ENCODE measurements at regions not wholly inside any gene's neighbourhood (a gene's known extent, or its start where the extent isn't known, plus 50 kb on each side); places are given as distances from the start of the nearest gene placed in this dataset.

GRCh38 chr12:83225806-83226205 is 539.1 kb downstream of the TMTC2 start:
- WGBS, result 94% methylated on average over 3 of the region's 3 CpGs

GRCh38 chr12:83224012-83224411 is 537.3 kb downstream of the TMTC2 start:
- Histone ChIP-seq H3K4me1 (no peaks in the 10 kb centered on the region), H3K9me3 (no peaks in the 10 kb centered on the region), H3K4me3 (no peak overlapping the region), H3K27ac (no peak overlapping the region), H3K36me3 (no peaks in the 10 kb centered on the region), H3K27me3 (no peaks in the 10 kb centered on the region)
- WGBS, result 53% methylated on average over 5 of the region's 5 CpGs
- DNase-seq (ENCODE audit: low spot score in 2 of 2), result no peak
- no peak for TF ChIP-seq POLR2AphosphoS5 (IDR thresholded peaks at IDR 0.05)
- TF ChIP-seq EP300 (IDR thresholded peaks at IDR 0.05), result no peak
- TF ChIP-seq POLR2A (IDR thresholded peaks at IDR 0.05), result no peak
- TF ChIP-seq CTCF (IDR thresholded peaks at IDR 0.05), result no peak

More at GRCh38 chr12:83225806-83226205, 539.1 kb downstream of the TMTC2 start:
- DNase-seq (ENCODE audit: low spot score in 2 of 2), result no peak
- TF ChIP-seq EP300 (IDR thresholded peaks at IDR 0.05) (no peak), CTCF (IDR thresholded peaks at IDR 0.05) (no peak), POLR2A (IDR thresholded peaks at IDR 0.05) (no peak), POLR2AphosphoS5 (IDR thresholded peaks at IDR 0.05) (no peak)
- no peaks in the 10 kb centered on the region for H3K27me3 ChIP-seq
- no peak overlapping the region for H3K27ac ChIP-seq
- no peaks in the 10 kb centered on the region for H3K36me3 ChIP-seq
- no peaks in the 10 kb centered on the region for H3K4me1 ChIP-seq
- H3K9me3 ChIP-seq, result no peaks in the 10 kb centered on the region
- no peak overlapping the region for H3K4me3 ChIP-seq

GRCh38 chr12:83220774-83221173 is 534.1 kb downstream of the TMTC2 start:
- Histone ChIP-seq H3K9me3 (no peaks in the 10 kb centered on the region), H3K27ac (no peak overlapping the region), H3K4me1 (no peaks in the 10 kb centered on the region), H3K4me3 (no peak overlapping the region), H3K36me3 (no peaks in the 10 kb centered on the region), H3K27me3 (no peaks in the 10 kb centered on the region)
- WGBS, result 89% methylated on average over 2 of the region's 2 CpGs
- TF ChIP-seq POLR2AphosphoS5 (IDR thresholded peaks at IDR 0.05), result no peak
- TF ChIP-seq EP300 (IDR thresholded peaks at IDR 0.05), result no peak
- TF ChIP-seq POLR2A (IDR thresholded peaks at IDR 0.05), result no peak
- TF ChIP-seq CTCF (IDR thresholded peaks at IDR 0.05), result no peak
- no peak for DNase-seq (ENCODE audit: low spot score in 2 of 2)

- TF ChIP-seq POLR2A (IDR thresholded peaks at IDR 0.05) (no peak), EP300 (IDR thresholded peaks at IDR 0.05) (no peak), POLR2AphosphoS5 (IDR thresholded peaks at IDR 0.05) (no peak), CTCF (IDR thresholded peaks at IDR 0.05) (no peak)
- H3K36me3 ChIP-seq, result no peaks in the 10 kb centered on the region
- 87% methylated on average over 3 of the region's 3 CpGs for WGBS
Measured at GRCh38 chr12:83216230-83216629, 529.5 kb downstream of the TMTC2 start.

GRCh38 chr12:83214185-83214584 is 527.5 kb downstream of the TMTC2 start:
- no peak overlapping the region for H3K4me3 ChIP-seq
- no peaks in the 10 kb centered on the region for H3K9me3 ChIP-seq
- TF ChIP-seq CTCF (IDR thresholded peaks at IDR 0.05) (no peak), EP300 (IDR thresholded peaks at IDR 0.05) (no peak), POLR2AphosphoS5 (IDR thresholded peaks at IDR 0.05) (no peak), POLR2A (IDR thresholded peaks at IDR 0.05) (no peak)
- H3K4me1 ChIP-seq, result no peaks in the 10 kb centered on the region
- no peaks in the 10 kb centered on the region for H3K27me3 ChIP-seq
- no peak for DNase-seq (ENCODE audit: low spot score in 2 of 2)
- H3K27ac ChIP-seq, result no peak overlapping the region
- 85% methylated on average over 1 of the region's 1 CpG for WGBS
- H3K36me3 ChIP-seq, result no peaks in the 10 kb centered on the region

More at GRCh38 chr12:83216230-83216629, 529.5 kb downstream of the TMTC2 start:
- DNase-seq (ENCODE audit: low spot score in 2 of 2), result no peak
- H3K27me3 ChIP-seq, result no peaks in the 10 kb centered on the region
- no peaks in the 10 kb centered on the region for H3K4me1 ChIP-seq
- H3K27ac ChIP-seq, result no peak overlapping the region
- no peak overlapping the region for H3K4me3 ChIP-seq
- no peaks in the 10 kb centered on the region for H3K9me3 ChIP-seq
